GM06990 (cell line): ENCODE measurements at regions not wholly inside any gene's neighbourhood (a gene's known extent, or its start where the extent isn't known, plus 50 kb on each side); places are given as distances from the start of the nearest gene placed in this dataset.

ENCODE experiments used
- DNase-seq: peaks from one replicate; pipeline ENCODE4 v3.0.0-alpha.2; 2011; ENCODE audit not compliant: insufficient read length; ENCODE audit errors: extremely low read depth
- H3K27me3 ChIP-seq: replicated peaks from 2 replicates; pipeline ENCODE4 v1.6.0; 2011; ENCODE audit warnings: low read length; ENCODE audit not compliant: control insufficient read depth, insufficient read depth
- H3K36me3 ChIP-seq: 2 replicates; pipeline ENCODE4 v1.5.1; 2011; ENCODE audit warnings: low read length; ENCODE audit not compliant: control insufficient read depth, insufficient read depth
- H3K4me3 ChIP-seq: replicated peaks from 2 replicates; pipeline ENCODE4 v1.5.1; 2011; ENCODE audit warnings: low read depth, mild to moderate bottlenecking, control low read depth, low read length
- TF ChIP-seq, protein P1 (sequence below): IDR thresholded peaks from 2 replicates; pipeline ENCODE4 v1.5.1; 2011; ENCODE audit warnings: low read length, control low read depth, mild to moderate bottlenecking, inconsistent platforms; ENCODE audit not compliant: insufficient read depth, poor library complexity, severe bottlenecking

DNA sequence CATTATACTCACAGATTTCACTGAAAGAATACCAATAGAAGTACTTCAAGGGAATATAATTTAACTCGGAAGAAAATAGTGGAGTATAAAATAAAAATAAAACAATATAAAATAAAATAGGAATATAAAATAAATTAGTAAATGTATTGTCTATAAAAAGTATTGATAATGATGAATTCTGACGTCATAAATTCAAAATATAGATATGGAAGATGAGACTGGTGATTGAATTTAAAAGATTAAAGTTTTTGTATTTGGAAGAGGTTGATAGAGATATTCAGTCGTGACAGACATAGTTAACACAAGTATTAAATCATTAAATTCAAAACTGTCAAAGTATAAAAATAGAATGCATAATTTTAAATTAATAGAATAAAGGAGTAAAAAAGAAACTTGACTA, 964.9 kb upstream of the C9orf72 start:
- TF ChIP-seq, protein P1, sequence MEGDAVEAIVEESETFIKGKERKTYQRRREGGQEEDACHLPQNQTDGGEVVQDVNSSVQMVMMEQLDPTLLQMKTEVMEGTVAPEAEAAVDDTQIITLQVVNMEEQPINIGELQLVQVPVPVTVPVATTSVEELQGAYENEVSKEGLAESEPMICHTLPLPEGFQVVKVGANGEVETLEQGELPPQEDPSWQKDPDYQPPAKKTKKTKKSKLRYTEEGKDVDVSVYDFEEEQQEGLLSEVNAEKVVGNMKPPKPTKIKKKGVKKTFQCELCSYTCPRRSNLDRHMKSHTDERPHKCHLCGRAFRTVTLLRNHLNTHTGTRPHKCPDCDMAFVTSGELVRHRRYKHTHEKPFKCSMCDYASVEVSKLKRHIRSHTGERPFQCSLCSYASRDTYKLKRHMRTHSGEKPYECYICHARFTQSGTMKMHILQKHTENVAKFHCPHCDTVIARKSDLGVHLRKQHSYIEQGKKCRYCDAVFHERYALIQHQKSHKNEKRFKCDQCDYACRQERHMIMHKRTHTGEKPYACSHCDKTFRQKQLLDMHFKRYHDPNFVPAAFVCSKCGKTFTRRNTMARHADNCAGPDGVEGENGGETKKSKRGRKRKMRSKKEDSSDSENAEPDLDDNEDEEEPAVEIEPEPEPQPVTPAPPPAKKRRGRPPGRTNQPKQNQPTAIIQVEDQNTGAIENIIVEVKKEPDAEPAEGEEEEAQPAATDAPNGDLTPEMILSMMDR: no peak
- no peak for DNase-seq
- H3K36me3 ChIP-seq: no peaks in the 10 kb centered on the region
- H3K4me3 ChIP-seq: no peak overlapping the region
- H3K27me3 ChIP-seq: no peaks in the 10 kb centered on the region

DNA sequence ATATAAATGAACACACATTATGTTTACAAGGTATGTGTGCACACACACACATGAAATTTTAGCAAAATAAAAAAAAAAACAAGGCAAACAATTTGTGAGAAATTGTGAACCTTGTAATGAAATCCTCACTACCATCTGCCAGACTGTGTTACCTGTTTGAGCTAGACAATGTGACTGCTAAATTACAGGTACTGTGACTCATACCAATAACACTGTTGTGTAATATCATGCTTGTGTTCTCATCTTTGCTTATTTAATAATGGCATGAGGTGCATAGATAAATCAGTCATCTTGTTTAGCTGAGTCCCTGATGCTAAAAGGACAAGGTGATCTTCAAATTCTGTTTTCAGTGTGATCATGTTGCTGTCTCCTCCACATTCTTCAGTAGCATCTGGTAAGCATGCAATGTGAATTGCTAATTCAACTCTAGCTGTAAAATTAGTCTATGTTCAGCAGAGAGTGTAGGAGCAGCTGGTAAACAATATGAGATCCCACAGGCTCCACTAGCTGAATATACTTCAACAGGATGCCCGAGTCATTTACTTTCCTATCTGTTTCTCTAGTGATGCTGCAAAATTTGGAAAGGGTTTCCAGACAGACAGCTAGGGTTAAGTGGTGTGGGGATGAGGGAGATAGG, 966.3 kb upstream of the C9orf72 start:
- Histone ChIP-seq H3K27me3 (no peaks in the 10 kb centered on the region), H3K36me3 (no peaks in the 10 kb centered on the region), H3K4me3 (no peak overlapping the region)
- TF ChIP-seq, protein P1: no peak
- no peak for DNase-seq

DNA sequence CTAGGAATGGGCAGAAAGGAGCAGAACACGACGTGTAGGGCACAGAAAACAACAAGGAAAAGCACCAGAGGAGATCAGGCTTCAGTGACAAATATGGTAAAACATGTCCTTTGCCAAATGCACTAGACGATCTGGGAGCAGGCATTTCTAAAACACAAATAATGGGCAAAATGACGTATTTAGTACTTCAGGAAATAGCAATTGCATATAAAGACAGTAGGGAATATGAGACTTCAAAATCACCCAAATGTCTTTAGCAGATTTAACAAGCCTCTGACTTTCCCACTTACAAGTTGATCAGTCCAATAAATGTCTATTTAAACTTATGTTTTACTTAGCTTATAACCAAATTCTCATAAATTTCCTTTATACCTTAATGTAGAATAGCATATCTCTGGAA, 969.6 kb upstream of the C9orf72 start:
- H3K4me3 ChIP-seq: no peak overlapping the region
- no peaks in the 10 kb centered on the region for H3K36me3 ChIP-seq
- H3K27me3 ChIP-seq: no peaks in the 10 kb centered on the region
- no peak for DNase-seq
- TF ChIP-seq, protein P1: no peak

DNA sequence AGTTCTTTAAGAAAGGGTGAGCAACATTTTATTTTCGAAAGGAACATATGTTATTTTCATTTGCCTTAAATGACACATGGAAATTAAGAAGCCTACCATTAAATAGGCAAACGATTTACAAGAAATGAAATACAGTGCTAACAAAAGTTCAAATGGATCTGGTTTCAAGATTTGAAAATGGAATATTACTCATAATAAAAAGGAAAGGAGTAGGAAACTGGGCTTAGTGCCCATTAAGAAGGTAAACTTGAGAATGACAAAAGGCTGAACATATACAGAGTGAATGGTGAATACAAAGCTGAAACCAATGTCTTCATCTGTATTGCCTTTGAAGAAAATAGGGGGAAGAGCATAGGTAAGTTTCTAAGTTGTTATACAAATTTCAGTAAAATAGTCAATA, 974.2 kb upstream of the C9orf72 start:
- DNase-seq: no peak
- TF ChIP-seq, protein P1: no peak
- Histone ChIP-seq H3K36me3 (no peaks in the 10 kb centered on the region), H3K4me3 (no peak overlapping the region), H3K27me3 (no peaks in the 10 kb centered on the region)

DNA sequence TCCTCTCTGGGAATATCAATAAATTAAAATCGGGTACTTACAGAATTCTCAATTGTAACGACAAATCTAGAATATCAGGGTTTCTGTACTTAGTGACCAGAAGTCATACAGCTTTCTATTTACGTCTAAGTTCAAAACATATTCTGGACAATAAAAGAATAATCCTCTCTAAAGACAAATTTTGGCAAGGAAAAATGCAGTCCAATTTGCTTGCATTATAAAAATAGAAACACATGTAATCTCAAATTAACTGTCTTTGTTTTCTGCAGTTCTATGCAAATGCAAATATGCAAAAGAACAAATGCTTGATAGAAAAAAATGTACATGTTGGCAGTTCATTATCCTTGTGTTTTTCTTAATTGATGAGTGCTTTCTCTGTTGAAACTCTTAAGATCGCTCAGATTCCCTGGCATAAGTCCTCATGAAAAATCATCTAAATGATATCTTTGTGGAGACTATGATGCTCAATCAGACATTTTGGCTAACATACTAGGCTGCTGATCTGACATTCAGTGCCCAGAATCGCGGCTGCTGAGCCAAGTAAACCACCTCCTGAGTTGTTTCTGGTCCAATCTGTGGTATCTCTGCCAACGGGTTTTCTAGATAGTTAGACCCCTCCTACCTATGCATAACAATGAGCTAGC, 990.1 kb upstream of the C9orf72 start:
- TF ChIP-seq, protein P1: no peak
- no peaks in the 10 kb centered on the region for H3K27me3 ChIP-seq
- no peaks in the 10 kb centered on the region for H3K36me3 ChIP-seq
- no peak for DNase-seq
- no peak overlapping the region for H3K4me3 ChIP-seq
